H54 (cell line): ENCODE measurements at regions not wholly inside any gene's neighbourhood (a gene's known extent, or its start where the extent isn't known, plus 50 kb on each side); places are given as distances from the start of the nearest gene placed in this dataset.
"Not testable (repeated sequence)": the region's sequence is repeated elsewhere in the genome, so short reads cannot be mapped to it uniquely, and the experiment has no call there.

ENCODE experiments used
- DNase-seq: peaks from one replicate; pipeline ENCODE4 v3.0.0; 2011; ENCODE audit warnings: low spot score, mixed read lengths; ENCODE audit not compliant: insufficient read length
- FAIRE-seq: peaks from 3 replicates; lab custom pipeline; 2011; peaks lifted over from hg19 to GRCh38; lab: Jason Lieb, UNC
- POLR2A ChIP-seq: IDR thresholded peaks from 2 replicates; pipeline ENCODE4 v1.6.1; 2011; ENCODE audit warnings: low read depth, mild to moderate bottlenecking, low read length

GRCh38 chr14:43855556-43855955 lies 651.5 kb downstream of the FSCB start:
- no peak for TF ChIP-seq POLR2A
- FAIRE-seq (no peak), DNase-seq (no peak)

DNA sequence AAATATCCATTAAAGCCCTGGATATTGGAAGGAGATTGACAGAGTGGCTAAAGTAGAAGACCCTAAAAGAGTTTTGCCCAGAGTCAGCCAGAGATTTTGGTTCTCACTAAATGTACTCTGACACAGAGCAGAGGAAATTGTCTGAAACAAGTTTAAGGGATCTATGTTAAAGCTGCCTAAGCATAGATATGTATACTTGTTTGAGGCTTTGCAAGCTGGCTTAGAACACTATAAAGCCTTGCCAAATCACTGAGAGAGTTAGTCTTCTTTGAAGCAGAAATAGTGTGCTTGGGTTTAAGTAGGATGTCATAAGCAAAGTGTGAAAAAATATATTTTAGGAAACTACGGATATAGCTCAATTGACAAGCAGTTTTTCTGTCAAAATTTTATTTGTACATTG lies 653.5 kb downstream of the FSCB start:
- no peak for TF ChIP-seq POLR2A
- no peak for FAIRE-seq
- DNase-seq, result no peak

DNA sequence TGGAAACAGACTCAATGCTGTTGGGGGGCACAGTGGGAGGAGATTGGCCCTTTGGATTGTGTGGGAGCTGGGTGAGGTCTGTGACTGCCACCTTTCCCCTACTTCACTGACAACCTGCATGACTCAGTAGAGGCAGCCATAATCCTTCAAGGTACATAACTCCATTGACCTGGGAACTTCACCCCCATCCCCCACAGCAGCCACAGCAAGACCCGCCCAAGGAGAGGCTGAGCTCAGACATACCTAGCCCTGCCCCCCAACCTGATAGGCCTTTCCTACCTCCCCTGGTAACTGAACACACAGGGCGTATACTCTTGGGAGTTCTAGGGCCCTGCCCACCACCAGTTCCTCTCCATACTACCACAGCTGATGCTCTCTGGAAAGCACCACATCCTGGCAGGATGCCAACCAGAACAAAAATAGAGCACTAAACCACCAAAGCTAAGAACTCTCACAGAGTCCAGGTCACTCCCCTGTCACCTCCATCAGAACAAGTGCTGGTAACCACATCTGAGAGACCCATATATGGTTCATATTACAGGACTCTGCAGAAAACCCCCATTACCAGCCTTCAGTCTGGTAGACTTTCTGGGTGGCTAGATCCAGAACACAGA lies 703.9 kb downstream of the FSCB start:
- FAIRE-seq, result no peak
- DNase-seq, result no peak
- no peak for TF ChIP-seq POLR2A

DNA sequence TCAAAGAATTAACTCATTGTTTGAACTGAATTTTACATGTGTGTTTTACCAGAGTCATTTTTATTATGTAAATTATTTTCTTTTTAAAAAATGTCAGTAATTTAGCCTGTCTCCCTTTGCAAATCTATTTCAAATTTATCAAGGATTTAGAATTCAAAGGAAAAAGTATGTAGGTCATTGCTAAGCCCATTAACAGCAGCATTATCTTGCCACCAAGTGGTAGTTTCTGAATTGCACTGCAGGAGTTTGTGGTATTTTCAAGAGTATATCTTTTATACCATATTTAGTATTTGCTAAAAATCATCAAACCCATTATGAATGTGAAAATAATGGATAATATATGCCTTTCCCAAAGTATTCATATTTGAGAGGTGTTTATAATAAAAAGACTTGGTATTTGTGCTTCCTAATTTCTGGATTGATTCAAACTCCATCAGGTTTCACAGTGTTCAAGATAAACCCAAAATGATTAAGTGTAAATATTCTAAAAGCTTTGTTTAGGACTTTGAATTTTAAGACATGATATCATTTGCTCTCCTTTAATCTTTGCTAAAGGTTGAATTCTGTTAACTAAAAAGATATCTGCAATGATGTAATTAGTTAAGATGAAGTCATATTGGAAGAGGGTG lies 711.4 kb downstream of the FSCB start:
- no peak for DNase-seq
- TF ChIP-seq POLR2A, result no peak
- FAIRE-seq, result no peak

DNA sequence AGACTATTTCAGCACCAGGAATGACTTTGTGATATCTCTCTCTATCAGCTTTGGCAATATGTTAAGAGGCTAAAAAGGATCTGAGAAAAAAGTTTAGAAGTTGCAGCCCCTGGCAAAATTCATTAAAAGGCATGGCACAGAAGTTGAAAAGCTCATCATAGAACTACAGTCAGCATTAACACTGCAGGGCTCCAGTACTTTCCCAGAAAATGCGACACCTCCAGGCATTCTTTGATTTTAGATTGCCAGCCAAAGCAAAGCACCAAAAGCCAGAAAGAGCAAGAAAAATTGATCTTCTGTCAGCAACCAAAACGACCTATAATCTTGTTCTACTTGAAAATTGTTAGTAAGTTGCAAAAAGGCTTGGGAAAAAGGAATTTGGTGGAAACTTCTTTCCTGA lies 713.5 kb downstream of the FSCB start:
- no peak for FAIRE-seq
- DNase-seq, result no peak
- no peak for TF ChIP-seq POLR2A

- FAIRE-seq, result no peak
- TF ChIP-seq POLR2A, result no peak
- DNase-seq, result no peak
These were observed 714.1 kb downstream of the FSCB start for GRCh38 chr14:43792980-43793379.

DNA sequence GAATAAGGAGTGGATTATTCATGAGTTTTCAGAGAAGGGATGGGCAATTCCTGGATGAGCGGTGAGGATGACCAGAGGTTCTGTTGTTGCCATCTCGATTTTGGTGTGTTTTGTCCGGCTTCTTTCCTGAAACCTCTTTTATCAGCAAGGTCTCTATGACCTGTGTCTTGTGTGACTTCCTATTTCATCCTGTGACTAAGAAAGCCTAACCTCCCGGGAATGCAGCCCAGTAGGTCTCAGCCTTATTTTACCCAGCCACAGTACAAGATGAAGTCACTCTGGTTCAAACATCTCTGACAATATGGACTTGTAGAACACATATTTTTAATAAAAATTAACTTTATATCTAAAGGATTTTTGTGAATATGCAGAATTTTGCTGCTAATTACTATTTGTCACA lies 716.4 kb downstream of the FSCB start:
- no peak for DNase-seq
- no peak for FAIRE-seq
- no peak for TF ChIP-seq POLR2A

- FAIRE-seq (no peak), DNase-seq (no peak)
- TF ChIP-seq POLR2A, result no peak
These were observed 717.6 kb downstream of the FSCB start for GRCh38 chr14:43789458-43789857.

GRCh38 chr14:43786066-43786762 lies 720.9 kb downstream of the FSCB start:
- no peak for TF ChIP-seq POLR2A
- DNase-seq (no peak), FAIRE-seq (no peak)

DNA sequence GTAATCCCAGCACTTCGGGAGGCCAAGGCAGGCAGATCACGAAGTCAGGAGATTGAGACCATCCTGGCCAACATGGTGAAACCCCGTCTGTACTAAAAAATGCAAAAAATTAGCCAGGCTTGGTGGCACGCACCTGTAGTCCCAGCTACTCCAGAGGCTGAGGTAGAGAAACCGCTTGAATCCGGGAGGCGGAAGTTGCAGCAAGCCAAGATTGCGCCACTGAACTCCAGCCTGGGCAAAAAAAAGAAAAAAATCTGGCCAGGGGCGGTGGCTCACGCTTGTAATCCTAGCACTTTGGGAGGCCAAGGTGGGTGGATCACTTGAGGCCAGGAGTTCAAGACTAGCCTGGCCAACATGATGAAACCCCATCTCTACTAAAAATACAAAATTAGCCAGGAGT lies 722.7 kb downstream of the FSCB start:
- DNase-seq, FAIRE-seq: not testable (repeated sequence)

- FAIRE-seq, result no peak
- DNase-seq, result no peak
These were observed 728.0 kb downstream of the FSCB start for GRCh38 chr14:43778937-43779639.

GRCh38 chr14:43778570-43778936 lies 728.5 kb downstream of the FSCB start:
- FAIRE-seq (no peak), DNase-seq (no peak)
- no peak for TF ChIP-seq POLR2A

More at GRCh38 chr14:43778937-43779639, 728.0 kb downstream of the FSCB start:
- TF ChIP-seq POLR2A, result no peak

DNA sequence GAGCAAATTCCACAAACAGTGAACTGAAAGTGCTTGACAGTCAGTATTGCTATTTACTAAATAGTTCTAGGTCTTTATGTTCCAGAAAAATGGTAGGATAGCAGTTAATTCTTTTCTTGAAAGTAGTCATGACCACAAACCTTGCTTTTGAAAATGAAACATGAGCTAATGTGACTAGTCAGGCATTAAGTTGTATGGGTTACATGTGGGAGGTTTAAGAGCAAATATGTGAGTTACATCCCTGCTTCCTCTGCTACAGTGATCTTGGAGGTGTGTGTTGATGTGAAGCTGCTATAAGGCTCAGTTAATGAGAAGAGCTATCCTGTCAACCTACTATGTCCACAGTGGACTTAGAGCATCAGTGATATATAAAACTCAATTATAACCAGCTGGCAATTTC lies 741.6 kb downstream of the FSCB start:
- no peak for TF ChIP-seq POLR2A
- DNase-seq (no peak), FAIRE-seq (no peak)

GRCh38 chr14:43764433-43764832 lies 742.6 kb downstream of the FSCB start:
- no peak for TF ChIP-seq POLR2A
- no peak for DNase-seq
- FAIRE-seq, result no peak
